DOHH2 (cell line): ENCODE measurements at regions not wholly inside any gene's neighbourhood (a gene's known extent, or its start where the extent isn't known, plus 50 kb on each side); places are given as distances from the start of the nearest gene placed in this dataset.
"Not testable (repeated sequence)": the region's sequence is repeated elsewhere in the genome, so short reads cannot be mapped to it uniquely, and the experiment has no call there.

Source experiments
- CTCF ChIP-seq: fragments of 200-600 bp; sonication (generic); IDR thresholded peaks from one replicate; pipeline ENCODE4 v1.5.1; 2014; ENCODE audit warnings: antibody characterized with exemption, mild to moderate bottlenecking, low read depth, low read length; ENCODE audit not compliant: poor library complexity, severe bottlenecking
- EZH2phosphoT487 ChIP-seq: fragments of 200-600 bp; sonication (generic); IDR thresholded peaks from 2 replicates; pipeline ENCODE4 v1.6.1; 2017; ENCODE audit warnings: borderline replicate concordance, mild to moderate bottlenecking, antibody characterized with exemption, low read length, moderate library complexity, mixed read lengths

GRCh38 chr1:234795007-234795406 lies 185.0 kb upstream of the IRF2BP2 start:
- TF ChIP-seq CTCF, EZH2phosphoT487: not testable (repeated sequence)
